OCI-LY7 (cell line): ENCODE measurements at regions not wholly inside any gene's neighbourhood (a gene's known extent, or its start where the extent isn't known, plus 50 kb on each side); places are given as distances from the start of the nearest gene placed in this dataset.

ENCODE experiments used
- BruUV-seq: library from RNA; stranded (reverse); fragments of 400-500 nt; replicated peaks from 2 replicates; lab custom pipeline; 2021; lab: Mats Ljungman, UMichigan
- CTCF ChIA-PET: fragments of 300-600 bp; sonication (Branson Sonifier 250); formaldehyde crosslinking; loops from one replicate; lab custom pipeline; 2022; ENCODE audit warnings: antibody characterized with exemption; ENCODE audit not compliant: unreplicated experiment; lab: Charles Lee
- POLR2A ChIA-PET: fragments of 300-600 bp; sonication (Branson Sonifier 250); formaldehyde crosslinking; loops from one replicate; lab custom pipeline; 2022; ENCODE audit warnings: antibody characterized with exemption; lab: Charles Lee
- DNase-seq: peaks from one replicate; pipeline ENCODE4 v3.0.0-alpha.2; 2015; ENCODE audit warnings: low spot score
- H2AFZ ChIP-seq: fragments of 200-600 bp; sonication (generic), shearing (Covaris generic); 2 replicates; pipeline ENCODE4 v1.6.1; 2014; ENCODE audit warnings: mild to moderate bottlenecking, antibody characterized with exemption, low read length, moderate library complexity
- H3K27ac ChIP-seq: fragments of 200-600 bp; sonication (generic); 2 replicates; pipeline ENCODE4 v1.5.1; 2014; ENCODE audit warnings: mixed run types, low read depth, mild to moderate bottlenecking, moderate library complexity, low read length, inconsistent platforms; ENCODE audit not compliant: poor library complexity, severe bottlenecking
- H3K36me3 ChIP-seq: fragments of 200-600 bp; sonication (generic); 2 replicates; pipeline ENCODE4 v1.6.1; 2014; ENCODE audit warnings: mild to moderate bottlenecking, antibody characterized with exemption, low read length, moderate library complexity, mixed read lengths; ENCODE audit not compliant: insufficient read depth
- H3K4me1 ChIP-seq: fragments of 200-600 bp; sonication (generic); 2 replicates; pipeline ENCODE4 v1.5.1; 2014; ENCODE audit warnings: mild to moderate bottlenecking, low read length; ENCODE audit not compliant: insufficient read depth, poor library complexity, severe bottlenecking
- H3K4me2 ChIP-seq: fragments of 200-600 bp; sonication (generic); 2 replicates; pipeline ENCODE4 v1.6.1; 2014; ENCODE audit warnings: mild to moderate bottlenecking, low read length
- H3K4me3 ChIP-seq: fragments of 200-600 bp; sonication (generic); 2 replicates; pipeline ENCODE4 v1.5.1; 2014; ENCODE audit warnings: mild to moderate bottlenecking, low read depth, low read length; ENCODE audit not compliant: poor library complexity, severe bottlenecking
- H3K79me2 ChIP-seq: fragments of 200-600 bp; sonication (generic); 2 replicates; pipeline ENCODE4 v1.6.1; 2016; ENCODE audit warnings: low read depth, mild to moderate bottlenecking, low read length, moderate library complexity, mixed read lengths; ENCODE audit not compliant: insufficient read depth
- H3K9me2 ChIP-seq: fragments of 200-600 bp; sonication (generic); 2 replicates; pipeline ENCODE4 v1.6.1; 2016; ENCODE audit warnings: mild to moderate bottlenecking, low read length, mixed read lengths; ENCODE audit not compliant: insufficient read depth
- H3K9me3 ChIP-seq: fragments of 200-600 bp; sonication (generic); 2 replicates; pipeline ENCODE4 v1.6.1; 2014; ENCODE audit warnings: mild to moderate bottlenecking, mixed run types, low read length, mixed read lengths
- H4K20me1 ChIP-seq: fragments of 200-600 bp; sonication (generic); 2 replicates; pipeline ENCODE4 v1.6.1; 2014; ENCODE audit warnings: mild to moderate bottlenecking, antibody characterized with exemption, low read length, moderate library complexity, mixed read lengths; ENCODE audit not compliant: insufficient read depth
- EZH2phosphoT487 ChIP-seq: fragments of 200-600 bp; sonication (generic); IDR thresholded peaks from 2 replicates; pipeline ENCODE4 v1.6.1; 2018; ENCODE audit warnings: low read depth, borderline replicate concordance, mild to moderate bottlenecking, mixed run types, antibody characterized with exemption, low read length, moderate library complexity, mixed read lengths
- intact Hi-C: fragments of 100-400 bp; cut with micrococcal nuclease; formaldehyde crosslinking; loops from one replicate; pipeline ENCODE4 v1.10.0; 2022; ENCODE audit not compliant: unreplicated experiment
- TF ChIP-seq, protein P1 (sequence below): fragments of 200-600 bp; sonication (generic); conservative IDR thresholded peaks from 2 replicates; pipeline ENCODE4 v1.5.1; 2014; ENCODE audit warnings: mild to moderate bottlenecking, antibody characterized with exemption, low read length, moderate library complexity, mixed read lengths

DNA sequence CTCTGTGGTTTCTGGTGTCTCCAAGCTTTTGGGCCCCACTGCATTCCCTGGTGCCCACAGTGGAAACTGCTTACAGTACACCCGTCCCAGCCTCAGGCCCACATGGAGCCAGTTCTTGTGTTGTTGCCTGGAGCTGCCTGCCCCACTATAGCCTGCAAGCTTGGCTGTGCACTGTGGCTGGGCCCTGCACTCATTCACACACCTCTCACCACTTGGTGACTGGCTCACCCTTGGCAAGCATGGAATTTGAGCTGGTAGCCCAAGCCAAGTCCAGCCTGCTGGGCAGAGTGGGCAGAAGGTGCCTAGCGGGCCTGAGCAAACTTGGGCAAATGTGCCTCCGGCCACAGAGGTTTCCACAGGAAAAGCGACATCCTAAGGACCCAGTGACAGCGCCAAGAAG, 472.3 kb downstream of the MMUT start:
- H3K4me2 ChIP-seq = no peak overlapping the region
- TF ChIP-seq, protein P1, sequence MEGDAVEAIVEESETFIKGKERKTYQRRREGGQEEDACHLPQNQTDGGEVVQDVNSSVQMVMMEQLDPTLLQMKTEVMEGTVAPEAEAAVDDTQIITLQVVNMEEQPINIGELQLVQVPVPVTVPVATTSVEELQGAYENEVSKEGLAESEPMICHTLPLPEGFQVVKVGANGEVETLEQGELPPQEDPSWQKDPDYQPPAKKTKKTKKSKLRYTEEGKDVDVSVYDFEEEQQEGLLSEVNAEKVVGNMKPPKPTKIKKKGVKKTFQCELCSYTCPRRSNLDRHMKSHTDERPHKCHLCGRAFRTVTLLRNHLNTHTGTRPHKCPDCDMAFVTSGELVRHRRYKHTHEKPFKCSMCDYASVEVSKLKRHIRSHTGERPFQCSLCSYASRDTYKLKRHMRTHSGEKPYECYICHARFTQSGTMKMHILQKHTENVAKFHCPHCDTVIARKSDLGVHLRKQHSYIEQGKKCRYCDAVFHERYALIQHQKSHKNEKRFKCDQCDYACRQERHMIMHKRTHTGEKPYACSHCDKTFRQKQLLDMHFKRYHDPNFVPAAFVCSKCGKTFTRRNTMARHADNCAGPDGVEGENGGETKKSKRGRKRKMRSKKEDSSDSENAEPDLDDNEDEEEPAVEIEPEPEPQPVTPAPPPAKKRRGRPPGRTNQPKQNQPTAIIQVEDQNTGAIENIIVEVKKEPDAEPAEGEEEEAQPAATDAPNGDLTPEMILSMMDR = no peak
- no peak for TF ChIP-seq EZH2phosphoT487
- H3K4me3 ChIP-seq = no peak overlapping the region
- no peaks in the 10 kb centered on the region for H4K20me1 ChIP-seq
- no peaks in the 10 kb centered on the region for H3K4me1 ChIP-seq
- H3K79me2 ChIP-seq = no peaks in the 10 kb centered on the region
- no peak for DNase-seq
- no peak overlapping the region for H3K27ac ChIP-seq
- H3K36me3 ChIP-seq = no peaks in the 10 kb centered on the region
- intact Hi-C loops = no loop called here
- H3K9me2 ChIP-seq = no peaks in the 10 kb centered on the region
- BruUV-seq = no TSS peak
- no peak overlapping the region for H2AFZ ChIP-seq
- H3K9me3 ChIP-seq = no peaks in the 10 kb centered on the region
- ChIA-PET CTCF (no interaction called here), POLR2A (no interaction called here)

GRCh38 chr6:48986845-48987244, 476.2 kb downstream of the MMUT start:
- no peak overlapping the region for H3K27ac ChIP-seq
- no peaks in the 10 kb centered on the region for H3K9me2 ChIP-seq
- TF ChIP-seq, protein P1 = no peak
- no peak for TF ChIP-seq EZH2phosphoT487
- H2AFZ ChIP-seq = no peak overlapping the region
- no peaks in the 10 kb centered on the region for H3K4me1 ChIP-seq
- H4K20me1 ChIP-seq = no peaks in the 10 kb centered on the region
- intact Hi-C loops = no loop called here
- H3K4me2 ChIP-seq = no peak overlapping the region
- H3K4me3 ChIP-seq = no peak overlapping the region
- no peaks in the 10 kb centered on the region for H3K9me3 ChIP-seq
- no peak for DNase-seq
- H3K36me3 ChIP-seq = no peaks in the 10 kb centered on the region
- BruUV-seq = no TSS peak
- ChIA-PET POLR2A (interaction anchor here (0.6 kb wide), 1 partner anchor 14 kb away, joined by 3 read pairs; no protein-coding TSS in a partner anchor), CTCF (no interaction called here)
- H3K79me2 ChIP-seq = no peaks in the 10 kb centered on the region

DNA sequence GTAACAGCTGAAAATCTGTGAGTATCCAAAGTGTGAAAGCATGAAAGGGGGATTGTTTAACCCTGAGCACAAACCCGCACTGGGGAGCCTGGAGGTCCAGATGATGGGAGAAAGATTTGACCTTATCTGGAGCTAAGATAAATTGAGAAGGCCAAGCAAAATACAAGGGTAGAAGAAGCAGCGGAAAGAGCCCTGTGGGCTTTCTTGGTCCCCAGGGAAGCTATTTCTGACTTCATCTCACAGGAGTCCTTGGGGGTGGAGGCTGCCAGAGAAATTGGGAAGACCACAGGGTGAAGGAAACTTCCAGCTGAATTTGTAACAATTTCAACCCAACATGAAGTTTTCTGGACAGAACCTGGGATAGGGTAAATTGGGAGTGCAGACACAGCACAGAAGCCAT, 476.9 kb downstream of the MMUT start:
- DNase-seq = no peak
- Histone ChIP-seq H3K4me3 (no peak overlapping the region), H3K4me1 (no peaks in the 10 kb centered on the region), H4K20me1 (no peaks in the 10 kb centered on the region), H2AFZ (no peak overlapping the region), H3K9me3 (no peaks in the 10 kb centered on the region), H3K79me2 (no peaks in the 10 kb centered on the region), H3K9me2 (no peaks in the 10 kb centered on the region), H3K4me2 (no peak overlapping the region), H3K27ac (no peak overlapping the region), H3K36me3 (no peaks in the 10 kb centered on the region)
- ChIA-PET CTCF (no interaction called here), POLR2A (no interaction called here)
- no peak for TF ChIP-seq EZH2phosphoT487
- TF ChIP-seq, protein P1 = no peak
- intact Hi-C loops = no loop called here
- BruUV-seq = no TSS peak
